H1 (cell line): ENCODE measurements at regions not wholly inside any gene's neighbourhood (a gene's known extent, or its start where the extent isn't known, plus 50 kb on each side); places are given as distances from the start of the nearest gene placed in this dataset.

ENCODE experiments used
- CTCF ChIA-PET: fragments of 300-600 bp; sonication (Branson Sonifier 250); formaldehyde crosslinking; loops from one replicate; lab custom pipeline; 2021; ENCODE audit not compliant: partially characterized antibody; lab: Charles Lee
- POLR2A ChIA-PET: fragments of 300-600 bp; sonication (Branson Sonifier 250); formaldehyde crosslinking; loops from one replicate; lab custom pipeline; 2021; ENCODE audit warnings: inconsistent platforms; ENCODE audit not compliant: partially characterized antibody; lab: Charles Lee
- DNase-seq, 2 experiments: peaks; one replicate each; pipeline versions ENCODE4 v3.0.0 to v3.0.0-alpha.2; 2010 to 2022; ENCODE audit warnings: low spot score in 2 of 2, low read depth in 1 of 2, mixed read lengths in 1 of 2
- FAIRE-seq: peaks from 2 replicates; lab custom pipeline; 2011; peaks lifted over from hg19 to GRCh38; lab: Jason Lieb, UNC
- H2AFZ ChIP-seq: 2 replicates; pipeline ENCODE4 v1.8.1; 2012; ENCODE audit warnings: low read length, inconsistent platforms
- H2AK5ac ChIP-seq: 2 replicates; pipeline ENCODE4 v1.6.1; 2013; ENCODE audit warnings: low read depth, low read length
- H2BK120ac ChIP-seq: replicated peaks from 2 replicates; pipeline ENCODE3; 2013; ENCODE audit warnings: low read depth, low read length, inconsistent platforms
- H2BK12ac ChIP-seq: 2 replicates; pipeline ENCODE4 v1.6.1; 2013; ENCODE audit warnings: low read depth, low read length
- H2BK15ac ChIP-seq: 2 replicates; pipeline ENCODE4 v1.6.1; 2013; ENCODE audit warnings: low read length
- H2BK20ac ChIP-seq: 2 replicates; pipeline ENCODE4 v1.6.1; 2013; ENCODE audit warnings: low read length
- H2BK5ac ChIP-seq: 2 replicates; pipeline ENCODE4 v1.6.1; 2013; ENCODE audit warnings: low read depth, low read length
- H3K14ac ChIP-seq: 2 replicates; pipeline ENCODE4 v1.6.1; 2013; ENCODE audit warnings: inconsistent platforms; ENCODE audit not compliant: insufficient read length
- H3K18ac ChIP-seq: 2 replicates; pipeline ENCODE4 v1.6.1; 2013; ENCODE audit warnings: low read length; ENCODE audit errors: extremely low read depth
- H3K23ac ChIP-seq: 2 replicates; pipeline ENCODE4 v1.6.1; 2013; ENCODE audit warnings: inconsistent platforms; ENCODE audit not compliant: insufficient read length
- H3K23me2 ChIP-seq: 2 replicates; pipeline ENCODE4 v1.6.1; 2013; ENCODE audit warnings: low read depth, low read length
- H3K27ac ChIP-seq: 2 replicates; pipeline ENCODE4 v1.6.1; 2011; ENCODE audit warnings: low read depth, low read length, inconsistent platforms
- H3K27me3 ChIP-seq, 4 experiments: replicated peaks in 1 of 4; 1 replicate in 1 of 4; 2 replicates in 3 of 4; pipeline versions ENCODE4 v1.6.1 to v1.8.1; 2011 to 2013; ENCODE audit warnings: low read length in 3 of 4, mild to moderate bottlenecking in 3 of 4, inconsistent platforms in 2 of 4, mixed read lengths in 2 of 4, moderate library complexity in 1 of 4; ENCODE audit not compliant: control insufficient read depth in 3 of 4, insufficient read depth in 3 of 4; ENCODE audit errors: extremely low read depth in 1 of 4
- H3K36me3 ChIP-seq, 4 experiments: 2 replicates each; pipeline versions ENCODE4 v1.6.1 to v1.8.1; 2011 to 2013; ENCODE audit warnings: mild to moderate bottlenecking in 4 of 4, low read length in 3 of 4, moderate library complexity in 2 of 4, control low read depth in 1 of 4, inconsistent platforms in 1 of 4; ENCODE audit not compliant: insufficient read depth in 4 of 4, control insufficient read depth in 2 of 4
- H3K4ac ChIP-seq: replicated peaks from 2 replicates; pipeline ENCODE3; 2013; ENCODE audit warnings: low read length, low read depth, mixed read lengths, inconsistent platforms; ENCODE audit not compliant: insufficient read length
- H3K4me1 ChIP-seq, 4 experiments: replicated peaks in 1 of 4; 1 replicate in 1 of 4; 2 replicates in 3 of 4; pipeline versions ENCODE4 v1.6.1 to v1.8.1; 2011 to 2013; ENCODE audit warnings: low read length in 3 of 4, inconsistent platforms in 2 of 4, mixed read lengths in 1 of 4; ENCODE audit not compliant: insufficient read depth in 4 of 4, control insufficient read depth in 3 of 4
- H3K4me2 ChIP-seq, 2 experiments: 2 replicates each; pipeline versions ENCODE4 v1.6.1 to v1.8.1; 2011 to 2013; ENCODE audit warnings: low read depth in 2 of 2, low read length in 2 of 2, control low read depth in 1 of 2, inconsistent platforms in 1 of 2, mild to moderate bottlenecking in 1 of 2; ENCODE audit not compliant: insufficient read depth in 1 of 2
- H3K4me3 ChIP-seq, 4 experiments: fragments of 200-600, 300-600 bp in 1 of 4; sonication (generic), shearing (Covaris generic), sonication (Bioruptor Twin) in 1 of 4; 2 replicates each; pipeline versions ENCODE4 v1.5.1 to v1.8.1; 2011 to 2016; ENCODE audit warnings: low read length in 4 of 4, low read depth in 3 of 4, control low read depth in 2 of 4, inconsistent platforms in 2 of 4, mild to moderate bottlenecking in 2 of 4, mixed read lengths in 1 of 4, moderate library complexity in 1 of 4; ENCODE audit not compliant: insufficient read depth in 2 of 4; ENCODE audit errors: extremely low read depth in 1 of 4
- H3K56ac ChIP-seq: replicated peaks from 2 replicates; pipeline ENCODE3; 2013; ENCODE audit warnings: low read depth, mild to moderate bottlenecking, mixed read lengths, low read length, inconsistent platforms; ENCODE audit not compliant: insufficient read length
- H3K79me1 ChIP-seq: 2 replicates; pipeline ENCODE4 v1.6.1; 2013; ENCODE audit warnings: low read depth, low read length, control low read depth
- H3K79me2 ChIP-seq, 2 experiments: 2 replicates each; pipeline versions ENCODE4 v1.6.1 to v1.8.1; 2012 to 2013; ENCODE audit warnings: low read length in 2 of 2, mild to moderate bottlenecking in 2 of 2, inconsistent platforms in 1 of 2; ENCODE audit not compliant: insufficient read depth in 2 of 2, control insufficient read depth in 1 of 2
- H3K9ac ChIP-seq, 4 experiments: replicated peaks in 1 of 4; 1 replicate in 1 of 4; 2 replicates in 3 of 4; pipeline versions ENCODE4 v1.6.1 to v1.8.1; 2011 to 2013; ENCODE audit warnings: low read depth in 3 of 4, low read length in 3 of 4, control low read depth in 2 of 4, mild to moderate bottlenecking in 2 of 4, moderate library complexity in 2 of 4, inconsistent platforms in 1 of 4; ENCODE audit errors: extremely low read depth in 1 of 4
- H3K9me3 ChIP-seq, 2 experiments: 2 replicates each; pipeline versions ENCODE4 v1.6.1 to v1.8.1; 2012 to 2013; ENCODE audit warnings: mild to moderate bottlenecking in 2 of 2, moderate library complexity in 2 of 2, control low read depth in 1 of 2, inconsistent platforms in 1 of 2, low read depth in 1 of 2, low read length in 1 of 2, mixed read lengths in 1 of 2; ENCODE audit not compliant: insufficient read depth in 2 of 2
- H4K20me1 ChIP-seq, 2 experiments: replicated peaks in 1 of 2; 2 replicates each; pipeline versions ENCODE3 to v1.8.1; 2011 to 2013; ENCODE audit warnings: inconsistent platforms in 2 of 2, low read length in 2 of 2, mild to moderate bottlenecking in 1 of 2; ENCODE audit not compliant: insufficient read depth in 2 of 2, control insufficient read depth in 1 of 2
- H4K5ac ChIP-seq: 2 replicates; pipeline ENCODE4 v1.6.1; 2013; ENCODE audit warnings: low read length, low read depth, mixed read lengths, inconsistent platforms; ENCODE audit not compliant: insufficient read length
- H4K8ac ChIP-seq: 2 replicates; pipeline ENCODE4 v1.8.0; 2013; ENCODE audit warnings: mild to moderate bottlenecking, moderate library complexity, low read length, inconsistent platforms; ENCODE audit not compliant: insufficient read depth; ENCODE audit errors: extremely low read depth
- H4K91ac ChIP-seq: replicated peaks from 2 replicates; pipeline ENCODE3; 2013; ENCODE audit warnings: low read length, mixed read lengths, inconsistent platforms; ENCODE audit not compliant: insufficient read length
- ATF2 ChIP-seq: IDR thresholded peaks from 2 replicates; pipeline ENCODE4 v1.6.1; 2012; ENCODE audit warnings: low read length, inconsistent platforms
- HDAC2 ChIP-seq, 2 experiments: fragments of 300-600 bp in 1 of 2; sonication (generic) in 1 of 2; IDR thresholded peaks; 2 replicates each; pipeline ENCODE4 v1.6.1; 2011 to 2012; ENCODE audit warnings: low read depth in 2 of 2, low read length in 2 of 2, mild to moderate bottlenecking in 2 of 2, moderate library complexity in 2 of 2, borderline replicate concordance in 1 of 2, inconsistent platforms in 1 of 2
- KDM4A ChIP-seq: IDR thresholded peaks from one replicate; pipeline ENCODE4 v1.7.1; 2012; ENCODE audit warnings: low read depth, mild to moderate bottlenecking, moderate library complexity, low read length, inconsistent platforms; ENCODE audit not compliant: severe bottlenecking
- RNF2 ChIP-seq: fragments of 200-900, 300-1000 bp; sonication (generic); IDR thresholded peaks from 2 replicates; pipeline ENCODE4 v1.7.1; 2016; ENCODE audit warnings: borderline replicate concordance, low read depth, mild to moderate bottlenecking, antibody characterized with exemption, low read length; ENCODE audit not compliant: poor library complexity, severe bottlenecking; ENCODE audit errors: missing control alignments
- RXRA ChIP-seq: IDR thresholded peaks from 2 replicates; pipeline ENCODE4 v1.6.1; 2011; ENCODE audit warnings: low read depth, mild to moderate bottlenecking, low read length, moderate library complexity; ENCODE audit not compliant: insufficient read depth
- SIN3A ChIP-seq, 2 experiments: IDR thresholded peaks in 1 of 2; conservative IDR thresholded peaks in 1 of 2; 2 replicates each; pipeline ENCODE4 v1.6.1; 2011 to 2012; ENCODE audit warnings: low read length in 2 of 2, improper control_type of control experiment in 1 of 2, low read depth in 1 of 2, mild to moderate bottlenecking in 1 of 2
- SIX5 ChIP-seq: IDR thresholded peaks from 2 replicates; pipeline ENCODE4 v1.6.1; 2011; ENCODE audit warnings: mild to moderate bottlenecking, low read depth, low read length
- SRF ChIP-seq: IDR thresholded peaks from 2 replicates; pipeline ENCODE4 v1.6.1; 2011; ENCODE audit warnings: mild to moderate bottlenecking, low read depth, low read length, moderate library complexity
- YY1 ChIP-seq: IDR thresholded peaks from 2 replicates; pipeline ENCODE4 v1.6.1; 2011; ENCODE audit warnings: low read depth, mild to moderate bottlenecking, low read length
- WGBS, 2 experiments: shearing (Covaris generic) in 1 of 2; methylation state at CpG; one replicate each; pipeline versions ENCODE4 v1.1.6 to v1.1.7; 2013 to 2015; ENCODE audit warnings: low lambda C conversion rate in 2 of 2, mixed read lengths in 2 of 2, inconsistent platforms in 1 of 2, low coverage in 1 of 2, missing lambda C conversion rate in 1 of 2; ENCODE audit not compliant: insufficient replicate concordance in 2 of 2, insufficient coverage in 1 of 2, insufficient read length in 1 of 2; ENCODE audit errors: extremely low coverage in 1 of 2, missing lambda C conversion rate in 1 of 2; 5-methylcytosine and 5-hydroxymethylcytosine counted together
- TF ChIP-seq, protein P1 (sequence below): IDR thresholded peaks from 2 replicates; pipeline ENCODE4 v1.6.1; 2011; ENCODE audit warnings: low read depth, mild to moderate bottlenecking, low read length; ENCODE audit not compliant: insufficient read depth

DNA sequence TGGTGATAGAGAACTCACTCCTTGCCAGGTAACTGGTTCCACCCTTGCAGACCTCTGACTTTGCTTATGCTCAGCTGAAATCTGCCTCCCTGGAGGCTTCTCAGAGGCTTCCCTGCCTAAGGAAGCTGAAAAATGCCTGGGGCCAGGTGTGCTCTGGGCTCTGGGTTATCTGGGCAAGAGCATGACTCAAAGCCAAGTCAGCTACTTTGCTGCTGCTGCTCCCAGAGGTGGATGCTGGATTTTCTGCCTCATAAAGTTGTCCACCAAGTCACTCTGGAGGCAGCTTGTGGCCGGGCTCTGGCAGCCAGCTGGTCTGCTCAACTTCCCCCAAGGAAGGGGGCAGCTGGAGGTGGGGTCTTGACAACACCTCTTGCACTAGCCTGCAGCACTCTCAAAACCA lies 132.7 kb downstream of the PJA1 start:
- 86% methylated on average over 1 of the region's 1 CpG; no CpG with 5 or more reads in 1 of the 2 experiments for WGBS, 2 experiments
- Histone ChIP-seq H2AK5ac (no peak overlapping the region), H2BK120ac (no peak overlapping the region), H2BK5ac (no peak overlapping the region), H3K9me3 (no peaks in the 10 kb centered on the region), H3K4ac (no peak overlapping the region), H3K18ac (no peak overlapping the region; the same call in 1 of the 2 replicates), H3K27me3 (no peaks in the 10 kb centered on the region), H4K20me1 (no peaks in the 10 kb centered on the region), H3K23ac (no peak overlapping the region), H3K79me2 (no peaks in the 10 kb centered on the region), H4K8ac (no peak overlapping the region), H3K36me3 (no peaks in the 10 kb centered on the region), H2AFZ (no peak overlapping the region), H2BK12ac (no peak overlapping the region), H3K4me3 (no peak overlapping the region), H3K23me2 (no peaks in the 10 kb centered on the region), H3K9ac (no peak overlapping the region), H2BK15ac (no peak overlapping the region), H3K4me1 (peaks cover 0 to 11% (median 4%) of the 10 kb centered on the region in 4 experiments; a peak in 5 of 7 replicates), H3K27ac (no peak overlapping the region), H3K14ac (no peak overlapping the region), H2BK20ac (no peak overlapping the region), H3K56ac (no peak overlapping the region), H4K91ac (no peak overlapping the region), H4K5ac (no peak overlapping the region), H3K4me2 (no peak overlapping the region), H3K79me1 (no peaks in the 10 kb centered on the region)
- ChIA-PET CTCF (interaction anchor here (0.7 to 2.2 kb wide), 10 partner anchors 9 to 252 kb away, joined by 3 to 5 read pairs (median 3); no protein-coding TSS in a partner anchor), POLR2A (no interaction called here)
- DNase-seq (peak in 1 of 2 experiments; percentile 11), FAIRE-seq (no peak)
- TF ChIP-seq HDAC2 (IDR thresholded peaks at IDR 0.05; ENCODE audit: borderline replicate concordance in 1 of 2, low read depth in 2 of 2, low read length in 2 of 2) (no peak), YY1 (no peak), RXRA (no peak), SIX5 (no peak), KDM4A (no peak), SIN3A (conservative IDR thresholded peaks at IDR 0.05 in 1 of 2, IDR thresholded peaks at IDR 0.05 in 1 of 2; ENCODE audit: low read depth in 1 of 2, low read length in 2 of 2) (no peak), SRF (no peak), ATF2 (no peak), RNF2 (no peak)
- TF ChIP-seq, protein P1, sequence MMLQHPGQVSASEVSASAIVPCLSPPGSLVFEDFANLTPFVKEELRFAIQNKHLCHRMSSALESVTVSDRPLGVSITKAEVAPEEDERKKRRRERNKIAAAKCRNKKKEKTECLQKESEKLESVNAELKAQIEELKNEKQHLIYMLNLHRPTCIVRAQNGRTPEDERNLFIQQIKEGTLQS: no peak
